Endothelial cell (in vitro differentiated cells): ENCODE measurements at regions not wholly inside any gene's neighbourhood (a gene's known extent, or its start where the extent isn't known, plus 50 kb on each side); places are given as distances from the start of the nearest gene placed in this dataset.

ENCODE experiments used
- DNase-seq: peaks from one replicate; pipeline ENCODE4 v3.0.0; 2021; ENCODE audit warnings: low spot score
- H3K27ac Mint-ChIP-seq: one replicate; pipeline ENCODE4 v1.8.0; 2021; ENCODE audit warnings: mixed read lengths, inconsistent platforms; ENCODE audit not compliant: unreplicated experiment
- H3K27me3 Mint-ChIP-seq: one replicate; pipeline ENCODE4 v1.8.0; 2021; ENCODE audit warnings: mild to moderate bottlenecking, moderate library complexity, mixed read lengths, inconsistent platforms; ENCODE audit not compliant: unreplicated experiment
- H3K36me3 Mint-ChIP-seq: one replicate; pipeline ENCODE4 v1.8.0; 2021; ENCODE audit warnings: mild to moderate bottlenecking, low read depth, mixed read lengths, inconsistent platforms; ENCODE audit not compliant: unreplicated experiment
- H3K4me1 Mint-ChIP-seq: one replicate; pipeline ENCODE4 v1.8.0; 2021; ENCODE audit warnings: mild to moderate bottlenecking, mixed read lengths, inconsistent platforms; ENCODE audit not compliant: unreplicated experiment
- H3K4me3 Mint-ChIP-seq: one replicate; pipeline ENCODE4 v1.8.0; 2021; ENCODE audit warnings: mild to moderate bottlenecking, mixed read lengths, inconsistent platforms; ENCODE audit not compliant: unreplicated experiment
- H3K9me3 Mint-ChIP-seq: one replicate; pipeline ENCODE4 v1.8.0; 2021; ENCODE audit warnings: mixed read lengths, inconsistent platforms; ENCODE audit not compliant: unreplicated experiment
- CTCF ChIP-seq: fragments of 200-600 bp; sonication (generic); IDR thresholded peaks from one replicate; pipeline ENCODE4 v1.5.0; 2021; ENCODE audit warnings: antibody characterized with exemption; ENCODE audit not compliant: unreplicated experiment

GRCh38 chr4:64022560-64022959, 386.7 kb downstream of the TECRL start:
- no peaks in the 10 kb centered on the region for H3K36me3 Mint-ChIP-seq
- no peak overlapping the region for H3K27ac Mint-ChIP-seq
- H3K9me3 Mint-ChIP-seq = no peaks in the 10 kb centered on the region
- H3K27me3 Mint-ChIP-seq = peaks cover 2% of the 10 kb centered on the region
- TF ChIP-seq CTCF = no peak
- DNase-seq = no peak
- H3K4me1 Mint-ChIP-seq = no peaks in the 10 kb centered on the region
- H3K4me3 Mint-ChIP-seq = no peak overlapping the region

- H3K27ac Mint-ChIP-seq = no peak overlapping the region
- H3K27me3 Mint-ChIP-seq = peaks cover 2% of the 10 kb centered on the region
- H3K36me3 Mint-ChIP-seq = no peaks in the 10 kb centered on the region
- no peaks in the 10 kb centered on the region for H3K4me1 Mint-ChIP-seq
- no peak for DNase-seq
- H3K4me3 Mint-ChIP-seq = no peak overlapping the region
- no peak for TF ChIP-seq CTCF
- no peaks in the 10 kb centered on the region for H3K9me3 Mint-ChIP-seq
Observed at GRCh38 chr4:64016893-64017292, 392.4 kb downstream of the TECRL start.

GRCh38 chr4:64014647-64015046, 394.6 kb downstream of the TECRL start:
- no peaks in the 10 kb centered on the region for H3K36me3 Mint-ChIP-seq

GRCh38 chr4:64001229-64001898, 407.9 kb downstream of the TECRL start:
- H3K9me3 Mint-ChIP-seq = no peaks in the 10 kb centered on the region
- DNase-seq = no peak
- H3K27me3 Mint-ChIP-seq = peaks cover 4% of the 10 kb centered on the region
- H3K4me1 Mint-ChIP-seq = peaks cover 5% of the 10 kb centered on the region
- no peak overlapping the region for H3K27ac Mint-ChIP-seq
- H3K36me3 Mint-ChIP-seq = no peaks in the 10 kb centered on the region
- H3K4me3 Mint-ChIP-seq = no peak overlapping the region
- no peak for TF ChIP-seq CTCF

More at GRCh38 chr4:64014647-64015046, 394.6 kb downstream of the TECRL start:
- DNase-seq = no peak
- no peak for TF ChIP-seq CTCF
- Mint-ChIP-seq H3K4me3 (no peak overlapping the region), H3K27ac (no peak overlapping the region), H3K27me3 (no peaks in the 10 kb centered on the region), H3K4me1 (no peaks in the 10 kb centered on the region), H3K9me3 (no peaks in the 10 kb centered on the region)

- H3K27me3 Mint-ChIP-seq = peaks cover 4% of the 10 kb centered on the region
- H3K9me3 Mint-ChIP-seq = no peaks in the 10 kb centered on the region
- H3K36me3 Mint-ChIP-seq = no peaks in the 10 kb centered on the region
- no peak for TF ChIP-seq CTCF
- H3K27ac Mint-ChIP-seq = no peak overlapping the region
- H3K4me1 Mint-ChIP-seq = peaks cover 5% of the 10 kb centered on the region
- H3K4me3 Mint-ChIP-seq = no peak overlapping the region
- no peak for DNase-seq
Observed at GRCh38 chr4:64000241-64000640, 409.0 kb downstream of the TECRL start.
